Testis (tissue), 2 donors: ENCODE measurements at regions not wholly inside any gene's neighbourhood (a gene's known extent, or its start where the extent isn't known, plus 50 kb on each side); places are given as distances from the start of the nearest gene placed in this dataset.
"Not testable (repeated sequence)": the region's sequence is repeated elsewhere in the genome, so short reads cannot be mapped to it uniquely, and the experiment has no call there.

Experiments used
- DNase-seq: peaks from one replicate; pipeline ENCODE4 v3.0.0-alpha.2; 2019
- H3K27ac ChIP-seq, 2 donors: fragments of 200-600 bp; sonication (generic); one replicate each; pipeline ENCODE4 v1.5.1; 2019
- H3K27me3 ChIP-seq: fragments of 200-600 bp; sonication (generic); one replicate; pipeline ENCODE4 v1.5.1; 2019
- H3K36me3 ChIP-seq: fragments of 200-600 bp; sonication (generic); one replicate; pipeline ENCODE4 v1.5.1; 2017; ENCODE audit warnings: low read depth; ENCODE audit errors: missing control alignments
- H3K4me1 ChIP-seq: fragments of 200-600 bp; sonication (generic); one replicate; pipeline ENCODE4 v1.5.1; 2019
- H3K4me3 ChIP-seq, 2 donors: fragments of 200-600 bp; sonication (generic); one replicate each; pipeline ENCODE4 v1.5.1; 2017 to 2019
- H3K9me3 ChIP-seq: fragments of 200-600 bp; sonication (generic); one replicate; pipeline ENCODE4 v1.5.1; 2017
- POLR2A ChIP-seq: fragments of 450-650 bp; IDR thresholded peaks from one replicate; pipeline ENCODE4 v1.6.1; 2017; ENCODE audit warnings: antibody characterized with exemption, mild to moderate bottlenecking, moderate library complexity
- WGBS, 2 donors: methylation state at CpG; one replicate each; pipeline ENCODE4 v1.1.5; 2018; 5-methylcytosine and 5-hydroxymethylcytosine counted together
- intact Hi-C: fragments of 100-400 bp; cut with DNase I; formaldehyde crosslinking; loops from one replicate; pipeline ENCODE4 v1.15.1; 2023; ENCODE audit warnings: low total_unique reads
- TF ChIP-seq, protein P1 (sequence below), 3 experiments: fragments of 450-650 bp in 2 of 3; fragments of 200-600 bp in 1 of 3; sonication (generic) in 1 of 3; IDR thresholded peaks; one replicate each; pipeline ENCODE4 v1.5.1; 2016 to 2019; ENCODE audit warnings: antibody characterized with exemption in 3 of 3, mild to moderate bottlenecking in 2 of 3, moderate library complexity in 1 of 3

DNA sequence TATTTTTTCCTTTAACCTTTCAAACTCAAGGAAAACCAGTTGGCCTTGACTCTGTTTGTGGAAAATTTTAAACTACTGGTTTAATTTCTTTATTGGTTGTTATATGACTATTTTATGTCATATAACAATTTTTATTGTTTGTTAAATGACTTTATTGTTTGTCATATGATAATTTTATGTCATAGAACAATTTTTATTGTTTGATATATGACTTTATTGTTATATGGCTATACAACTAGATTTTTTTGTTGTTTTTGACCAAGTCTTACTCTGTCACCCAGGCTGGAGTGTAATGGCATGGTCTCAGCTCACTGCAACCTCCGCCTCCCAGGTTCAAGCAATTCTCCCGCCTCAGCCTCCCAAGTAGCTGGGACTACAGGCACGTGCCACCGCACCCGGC, 61.1 kb upstream of the TRIM77 start:
- H3K4me1 ChIP-seq, H3K36me3 ChIP-seq, DNase-seq, H3K27me3 ChIP-seq, H3K27ac ChIP-seq, H3K4me3 ChIP-seq, intact Hi-C loops, H3K9me3 ChIP-seq: not testable (repeated sequence)
- 81 to 98% methylated on average over 5 of the region's 5 CpGs for WGBS, 2 donors

DNA sequence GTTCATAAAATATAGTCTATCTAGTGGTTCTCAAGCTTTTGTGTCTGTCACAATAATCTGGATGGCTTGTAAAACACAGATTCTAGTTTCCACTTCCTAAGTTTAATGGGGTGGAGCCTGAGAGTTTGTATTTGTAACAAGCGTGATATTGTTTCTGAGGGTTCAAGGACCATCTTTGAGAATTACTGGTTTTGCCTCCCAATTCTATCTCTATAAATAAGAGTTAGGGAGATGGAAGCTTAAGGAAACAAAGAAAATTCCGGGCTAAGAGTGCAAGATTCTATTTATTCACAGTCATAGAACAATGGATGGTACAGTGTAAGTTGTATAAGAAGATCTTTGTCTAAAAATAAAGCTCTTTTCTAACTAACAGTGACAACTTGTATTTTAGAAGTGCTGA, 55.4 kb upstream of the TRIM77 start:
- intact Hi-C loops, H3K36me3 ChIP-seq, DNase-seq, H3K4me3 ChIP-seq, H3K27me3 ChIP-seq, H3K27ac ChIP-seq, H3K4me1 ChIP-seq, H3K9me3 ChIP-seq: not testable (repeated sequence)
- 45 to 46% methylated on average over 2 of the region's 2 CpGs for WGBS, 2 donors

DNA sequence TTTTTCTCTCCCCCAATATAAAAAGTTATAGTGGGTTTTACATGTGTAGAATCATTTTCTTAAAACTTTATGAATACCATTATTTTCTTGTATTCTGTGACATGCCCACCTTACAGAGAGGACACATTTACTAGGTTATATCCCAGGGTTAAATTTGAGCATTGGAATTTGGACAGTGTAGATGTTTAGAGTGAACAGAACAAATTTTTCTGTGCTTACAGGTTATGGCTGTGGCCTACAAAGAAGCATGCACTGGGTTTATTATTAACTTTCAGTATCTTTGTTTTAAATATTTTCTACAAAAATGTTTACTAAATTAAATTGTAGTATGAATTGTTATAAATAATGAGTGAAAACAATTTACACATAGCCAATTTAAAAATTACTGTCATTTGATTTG, 51.3 kb upstream of the TRIM77 start:
- H3K36me3 ChIP-seq, H3K4me1 ChIP-seq, H3K27ac ChIP-seq, DNase-seq, intact Hi-C loops, H3K4me3 ChIP-seq, H3K27me3 ChIP-seq, H3K9me3 ChIP-seq: not testable (repeated sequence)

DNA sequence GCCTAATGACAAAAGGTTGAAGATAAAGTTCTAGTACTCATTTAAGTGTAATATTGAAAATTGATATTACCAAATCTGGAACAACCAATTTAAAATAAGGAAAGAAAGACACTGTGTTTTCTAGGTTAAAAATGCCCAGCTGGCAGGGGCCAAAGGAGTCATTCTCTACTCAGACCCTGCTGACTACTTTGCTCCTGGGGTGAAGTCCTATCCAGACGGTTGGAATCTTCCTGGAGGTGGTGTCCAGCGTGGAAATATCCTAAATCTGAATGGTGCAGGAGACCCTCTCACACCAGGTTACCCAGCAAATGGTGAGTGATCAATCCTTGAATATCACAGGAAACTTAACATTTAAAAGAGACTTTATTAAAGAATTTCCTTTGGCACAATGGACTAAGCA, 50.7 kb upstream of the TRIM77 start:
- H3K27ac ChIP-seq, H3K9me3 ChIP-seq, H3K27me3 ChIP-seq, DNase-seq, H3K4me1 ChIP-seq, H3K4me3 ChIP-seq, intact Hi-C loops, H3K36me3 ChIP-seq: not testable (repeated sequence)
- 65 to 71% methylated on average over 2 of the region's 2 CpGs for WGBS, 2 donors

DNA sequence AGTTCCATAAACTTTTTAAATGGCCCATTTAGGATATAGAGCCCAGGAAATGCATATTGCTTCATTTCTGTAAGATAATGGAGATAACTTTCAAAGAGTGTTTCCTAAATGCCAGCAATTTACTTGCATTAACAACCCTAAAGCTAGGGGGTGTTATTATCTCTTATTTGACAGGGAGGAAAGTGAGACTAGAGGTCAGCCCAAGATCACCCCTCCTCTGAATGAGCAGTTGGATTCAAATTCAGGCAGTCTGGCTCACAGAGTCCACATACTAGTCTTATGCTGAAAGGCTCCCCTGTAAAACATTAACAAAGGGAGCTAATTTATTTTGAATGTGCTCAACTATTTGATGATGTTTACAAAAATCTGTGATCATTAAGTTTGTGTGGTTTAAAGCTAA, 49.9 kb upstream of the TRIM77 start:
- H3K36me3 ChIP-seq = no peaks in the 10 kb centered on the region
- no peaks in the 10 kb centered on the region for H3K27me3 ChIP-seq
- TF ChIP-seq, protein P1, sequence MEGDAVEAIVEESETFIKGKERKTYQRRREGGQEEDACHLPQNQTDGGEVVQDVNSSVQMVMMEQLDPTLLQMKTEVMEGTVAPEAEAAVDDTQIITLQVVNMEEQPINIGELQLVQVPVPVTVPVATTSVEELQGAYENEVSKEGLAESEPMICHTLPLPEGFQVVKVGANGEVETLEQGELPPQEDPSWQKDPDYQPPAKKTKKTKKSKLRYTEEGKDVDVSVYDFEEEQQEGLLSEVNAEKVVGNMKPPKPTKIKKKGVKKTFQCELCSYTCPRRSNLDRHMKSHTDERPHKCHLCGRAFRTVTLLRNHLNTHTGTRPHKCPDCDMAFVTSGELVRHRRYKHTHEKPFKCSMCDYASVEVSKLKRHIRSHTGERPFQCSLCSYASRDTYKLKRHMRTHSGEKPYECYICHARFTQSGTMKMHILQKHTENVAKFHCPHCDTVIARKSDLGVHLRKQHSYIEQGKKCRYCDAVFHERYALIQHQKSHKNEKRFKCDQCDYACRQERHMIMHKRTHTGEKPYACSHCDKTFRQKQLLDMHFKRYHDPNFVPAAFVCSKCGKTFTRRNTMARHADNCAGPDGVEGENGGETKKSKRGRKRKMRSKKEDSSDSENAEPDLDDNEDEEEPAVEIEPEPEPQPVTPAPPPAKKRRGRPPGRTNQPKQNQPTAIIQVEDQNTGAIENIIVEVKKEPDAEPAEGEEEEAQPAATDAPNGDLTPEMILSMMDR (IDR thresholded peaks at IDR 0.05) = no peak
- no peak for TF ChIP-seq POLR2A
- H3K9me3 ChIP-seq = no peaks in the 10 kb centered on the region
- DNase-seq = no peak
- no peaks in the 10 kb centered on the region for H3K4me1 ChIP-seq
- H3K27ac ChIP-seq = no peak overlapping the region
- no peak overlapping the region for H3K4me3 ChIP-seq
- intact Hi-C loops = no loop called here
